Esophagus (tissue), 2 donors: ENCODE measurements at regions not wholly inside any gene's neighbourhood (a gene's known extent, or its start where the extent isn't known, plus 50 kb on each side); places are given as distances from the start of the nearest gene placed in this dataset.
A peak's percentile ranks its signal among the peaks of the same experiment; 100 is the strongest.
"Not testable (repeated sequence)": the region's sequence is repeated elsewhere in the genome, so short reads cannot be mapped to it uniquely, and the experiment has no call there.

Experiments
- H3K27ac ChIP-seq, 2 donors: one replicate each; pipeline ENCODE4 v1.5.1; 2013; ENCODE audit warnings: low read depth in 2 of 2, mild to moderate bottlenecking in 2 of 2, inconsistent platforms in 1 of 2, low read length in 1 of 2, moderate library complexity in 1 of 2
- H3K27me3 ChIP-seq, 2 donors: one replicate each; pipeline ENCODE4 v1.6.1; 2013; ENCODE audit warnings: low read length in 2 of 2, control low read depth in 1 of 2, mild to moderate bottlenecking in 1 of 2; ENCODE audit not compliant: insufficient read depth in 2 of 2, control insufficient read depth in 1 of 2
- H3K36me3 ChIP-seq, 2 donors: one replicate each; pipeline ENCODE4 v1.6.1; 2013; ENCODE audit warnings: low read length in 1 of 2; ENCODE audit not compliant: control insufficient read depth in 2 of 2, insufficient read depth in 2 of 2
- H3K4me1 ChIP-seq, 2 donors: one replicate each; pipeline ENCODE4 v1.6.1; 2013; ENCODE audit warnings: low read length in 1 of 2; ENCODE audit not compliant: control insufficient read depth in 2 of 2, insufficient read depth in 2 of 2
- H3K4me3 ChIP-seq, 2 donors: one replicate each; pipeline ENCODE4 v1.5.1; 2013; ENCODE audit warnings: low read length in 2 of 2, mild to moderate bottlenecking in 2 of 2, low read depth in 1 of 2, moderate library complexity in 1 of 2
- H3K9me3 ChIP-seq, 2 donors: one replicate each; pipeline ENCODE4 v1.6.1; 2013; ENCODE audit warnings: mild to moderate bottlenecking in 2 of 2, low read depth in 1 of 2, low read length in 1 of 2, moderate library complexity in 1 of 2; ENCODE audit not compliant: control insufficient read depth in 2 of 2, insufficient read depth in 1 of 2
- WGBS, 2 donors: extraction: QIAGEN DNeasy Blood & Tissue Kit; methylation state at CpG; one replicate each; pipeline ENCODE4 v1.1.7; 2013; 5-methylcytosine and 5-hydroxymethylcytosine counted together
- donor health status: healthy with polysubstance abuse.
- donor health status: Bipolar disorder and iron deficiency.

DNA sequence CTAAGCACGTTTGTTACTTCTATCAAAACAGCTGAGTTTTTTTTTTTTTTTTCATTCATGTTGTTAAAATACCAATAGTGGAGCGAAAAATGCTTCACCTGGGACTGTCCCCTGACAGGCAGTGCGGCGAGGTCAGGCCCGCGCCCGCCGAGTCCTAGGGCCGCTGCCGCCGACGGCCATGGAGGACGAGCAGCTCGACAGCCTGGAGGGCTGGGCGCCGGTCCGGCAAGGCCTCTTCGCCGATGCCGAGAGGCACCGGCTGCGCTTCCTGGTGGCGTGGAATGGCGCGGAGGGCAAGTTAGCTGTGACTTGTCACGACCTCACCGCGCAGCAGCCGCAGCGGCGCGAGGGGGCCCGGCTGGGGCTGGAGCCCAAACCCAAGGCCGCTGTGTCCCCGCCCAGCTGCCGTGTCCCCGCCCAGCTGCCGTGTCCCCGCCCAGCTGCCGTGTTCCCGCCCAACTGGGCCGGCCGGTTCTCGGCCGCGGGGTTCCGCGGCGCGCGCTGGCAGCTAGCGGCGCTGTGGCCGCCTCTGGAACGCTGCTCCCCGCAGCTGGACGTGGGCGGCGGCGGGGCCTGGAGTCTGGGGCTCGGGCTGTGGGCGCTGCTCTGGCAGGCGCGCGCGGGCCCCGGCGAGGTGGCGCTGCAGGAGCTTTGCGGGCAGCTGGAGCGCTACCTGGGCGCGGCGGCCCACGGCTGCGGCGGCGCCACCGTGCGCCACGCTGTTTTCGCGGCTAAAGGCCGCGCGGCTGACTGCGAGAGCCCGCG, 56.7 kb upstream of the GOLGA8R start:
- Histone ChIP-seq H3K27ac (peak overlapping the region in 1 of 2 donors; percentile 55), H3K4me3 (peak overlapping the region; percentile 35 to 37)
- H3K4me1 ChIP-seq, H3K9me3 ChIP-seq, H3K27me3 ChIP-seq, H3K36me3 ChIP-seq: not testable (repeated sequence)
- WGBS, 2 donors, result 1% methylated on average over 19 to 40 of the region's 89 CpGs

DNA sequence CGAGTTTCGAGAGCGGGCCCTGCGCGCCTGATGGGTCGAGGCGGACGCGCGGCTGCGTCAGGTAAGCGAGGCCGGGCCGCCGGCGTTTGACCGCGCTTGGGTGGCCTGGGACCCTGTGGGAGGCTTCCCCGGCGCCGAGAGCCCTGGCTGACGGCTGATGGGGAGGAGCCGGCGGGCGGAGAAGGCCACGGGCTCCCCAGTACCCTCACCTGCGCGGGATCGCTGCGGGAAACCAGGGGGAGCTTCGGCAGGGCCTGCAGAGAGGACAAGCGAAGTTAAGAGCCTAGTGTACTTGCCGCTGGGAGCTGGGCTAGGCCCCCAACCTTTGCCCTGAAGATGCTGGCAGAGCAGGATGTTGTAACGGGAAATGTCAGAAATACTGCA, 57.3 kb upstream of the GOLGA8R start:
- not testable (repeated sequence) for H3K4me1 ChIP-seq, H3K27me3 ChIP-seq, H3K36me3 ChIP-seq, H3K9me3 ChIP-seq, H3K27ac ChIP-seq
- H3K4me3 ChIP-seq, result peak overlapping the region; percentile 35 to 37
- no CpG with 5 or more reads among the region's 34 CpGs for WGBS, 2 donors

DNA sequence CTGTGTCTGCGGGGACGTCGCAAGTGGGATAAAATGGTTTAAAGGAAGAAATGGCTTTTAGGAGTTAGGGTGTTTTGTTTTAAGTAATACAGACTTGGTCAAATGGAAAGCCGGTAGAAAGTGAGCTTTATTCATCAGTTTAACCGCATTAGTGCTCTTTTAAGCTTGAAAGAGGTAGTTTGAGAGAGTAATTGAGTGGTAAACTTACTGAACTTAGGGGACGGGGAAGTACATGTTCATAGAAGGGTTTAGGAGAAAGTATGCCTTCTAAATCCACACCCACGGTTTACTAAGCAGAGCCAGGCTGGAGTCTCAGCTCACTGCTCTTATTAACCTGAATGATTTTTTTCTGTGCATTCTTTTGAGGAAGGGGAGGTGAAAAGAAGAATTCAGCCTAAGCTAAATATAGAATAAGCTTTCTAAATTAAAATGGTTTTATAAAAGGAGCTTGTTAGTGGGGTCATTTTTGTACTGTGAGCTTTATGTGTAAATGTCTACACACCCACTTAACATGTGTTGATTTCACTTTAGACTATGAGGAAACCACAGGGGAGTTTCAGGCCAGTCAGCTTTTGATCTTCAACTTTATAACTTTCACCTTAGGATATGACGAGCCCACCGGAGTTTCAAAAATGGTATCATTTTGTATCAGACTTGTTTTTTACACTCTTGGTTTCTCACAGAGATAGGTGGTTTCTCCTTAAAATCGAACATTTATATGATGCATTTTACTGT, 57.9 kb upstream of the GOLGA8R start:
- H3K4me3 ChIP-seq, H3K4me1 ChIP-seq, H3K9me3 ChIP-seq, H3K27ac ChIP-seq, H3K27me3 ChIP-seq, H3K36me3 ChIP-seq: not testable (repeated sequence)
- WGBS, 2 donors, result no CpG with 5 or more reads among the region's 10 CpGs

DNA sequence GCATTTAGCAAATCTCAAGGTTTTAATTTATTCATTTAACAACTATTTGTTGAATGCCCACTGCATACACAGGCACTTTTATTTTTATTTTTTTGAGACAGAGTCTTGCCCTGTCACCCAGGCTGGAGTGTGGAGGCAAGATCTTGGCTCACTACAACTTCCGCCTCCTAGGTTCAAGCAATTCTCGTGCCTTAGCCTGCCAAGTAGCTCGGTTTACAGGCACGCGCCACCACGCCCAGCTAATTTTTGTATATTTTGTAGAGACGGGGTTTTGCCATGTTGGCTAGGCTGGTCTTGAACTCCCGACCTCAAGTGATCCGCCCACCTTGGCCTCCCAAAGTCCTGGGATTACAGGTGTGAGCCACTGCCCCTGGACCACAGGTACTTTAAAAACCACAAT, 67.0 kb upstream of the GOLGA8Q start:
- not testable (repeated sequence) for H3K27me3 ChIP-seq, H3K9me3 ChIP-seq, H3K4me3 ChIP-seq, H3K27ac ChIP-seq, H3K4me1 ChIP-seq, H3K36me3 ChIP-seq
- 91 to 92% methylated on average over 8 to 9 of the region's 9 CpGs for WGBS, 2 donors

DNA sequence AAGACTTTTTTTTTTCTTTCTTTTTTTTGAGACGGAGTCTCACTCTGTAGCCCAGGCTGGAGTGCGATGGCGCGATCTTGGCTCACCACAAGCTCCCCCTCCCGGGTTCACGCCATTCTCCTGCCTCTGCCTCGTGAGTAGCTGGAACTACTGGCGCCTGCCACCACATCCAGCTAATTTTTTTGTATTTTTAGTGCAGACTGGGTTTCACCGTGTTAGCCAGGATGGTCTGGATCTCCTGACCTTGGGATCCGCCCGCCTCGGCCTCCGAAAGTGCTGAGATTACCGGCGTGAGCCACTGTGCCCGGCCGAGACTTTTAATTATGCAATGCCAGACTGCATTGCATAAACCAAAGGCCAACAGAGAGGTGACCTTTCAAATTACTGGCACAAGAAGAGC, 62.6 kb upstream of the GOLGA8Q start:
- 89 to 92% methylated on average over 17 of the region's 17 CpGs for WGBS, 2 donors
- not testable (repeated sequence) for H3K4me1 ChIP-seq, H3K27ac ChIP-seq, H3K4me3 ChIP-seq, H3K36me3 ChIP-seq, H3K27me3 ChIP-seq, H3K9me3 ChIP-seq

DNA sequence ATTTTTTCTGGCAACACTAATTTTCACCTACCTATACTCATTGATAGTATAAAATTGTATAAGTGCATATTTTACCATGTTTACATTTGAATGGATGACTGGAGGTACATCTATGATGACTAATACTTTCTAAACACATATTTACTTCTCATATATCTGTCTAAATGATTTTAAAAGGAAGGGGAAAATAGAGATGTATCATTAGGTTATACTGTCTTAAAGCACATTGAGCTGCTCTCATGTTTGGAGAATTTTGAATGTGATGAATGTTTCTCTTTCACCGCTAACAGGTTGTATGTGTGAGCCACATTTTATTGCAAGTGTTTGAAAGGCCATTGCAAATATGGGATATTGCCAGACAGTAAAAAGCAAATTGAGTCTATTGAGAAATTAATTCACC, 61.5 kb upstream of the GOLGA8Q start:
- H3K36me3 ChIP-seq, H3K27ac ChIP-seq, H3K9me3 ChIP-seq, H3K4me1 ChIP-seq, H3K27me3 ChIP-seq, H3K4me3 ChIP-seq: not testable (repeated sequence)
- 58 to 67% methylated on average over 1 of the region's 1 CpG for WGBS, 2 donors

DNA sequence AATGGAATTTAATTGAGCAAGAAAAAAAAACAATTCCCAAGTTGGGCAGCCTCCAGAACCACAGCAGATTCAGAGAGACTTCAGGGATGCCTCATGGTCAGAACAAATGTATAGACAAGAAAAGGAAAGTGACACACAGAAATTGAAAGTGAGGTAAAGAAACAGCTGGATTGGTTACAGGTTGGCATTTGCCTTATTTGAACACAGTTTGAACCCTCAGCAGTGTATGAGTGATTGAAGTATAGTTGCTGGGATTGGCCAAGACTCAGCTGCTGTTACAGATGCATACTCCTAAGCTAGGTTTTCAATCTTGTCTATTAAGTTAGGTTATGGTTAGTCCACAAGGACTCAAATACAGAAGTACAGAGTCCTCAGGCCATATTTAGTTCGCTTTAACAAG, 57.9 kb upstream of the GOLGA8Q start:
- H3K9me3 ChIP-seq, H3K4me3 ChIP-seq: not testable (repeated sequence)

DNA sequence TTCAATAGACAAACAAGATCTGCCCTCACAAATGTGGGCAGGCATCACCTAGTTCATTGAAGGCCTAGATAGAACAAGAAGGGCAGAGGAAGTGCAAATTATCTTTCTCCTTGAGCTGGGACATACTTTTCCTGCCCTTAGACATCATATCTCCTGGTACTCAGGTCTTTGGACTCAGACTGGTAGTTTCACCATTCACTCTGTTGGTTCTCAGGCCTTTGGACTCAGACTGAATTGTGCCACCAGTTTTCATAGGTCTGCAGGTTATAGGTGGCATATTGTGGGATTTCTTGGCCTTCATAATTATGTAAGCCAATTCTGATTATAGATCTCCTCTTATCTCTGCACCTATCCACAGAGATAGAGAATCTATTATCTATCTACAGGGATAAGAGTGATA, 54.6 kb upstream of the GOLGA8Q start:
- H3K4me1 ChIP-seq, H3K27me3 ChIP-seq, H3K9me3 ChIP-seq, H3K4me3 ChIP-seq, H3K36me3 ChIP-seq, H3K27ac ChIP-seq: not testable (repeated sequence)

More for the DNA sequence above, 57.9 kb upstream of the GOLGA8Q start:
- not testable (repeated sequence) for H3K4me1 ChIP-seq, H3K27ac ChIP-seq, H3K36me3 ChIP-seq, H3K27me3 ChIP-seq
- no CpG with 5 or more reads among the region's 1 CpG for WGBS, 2 donors

DNA sequence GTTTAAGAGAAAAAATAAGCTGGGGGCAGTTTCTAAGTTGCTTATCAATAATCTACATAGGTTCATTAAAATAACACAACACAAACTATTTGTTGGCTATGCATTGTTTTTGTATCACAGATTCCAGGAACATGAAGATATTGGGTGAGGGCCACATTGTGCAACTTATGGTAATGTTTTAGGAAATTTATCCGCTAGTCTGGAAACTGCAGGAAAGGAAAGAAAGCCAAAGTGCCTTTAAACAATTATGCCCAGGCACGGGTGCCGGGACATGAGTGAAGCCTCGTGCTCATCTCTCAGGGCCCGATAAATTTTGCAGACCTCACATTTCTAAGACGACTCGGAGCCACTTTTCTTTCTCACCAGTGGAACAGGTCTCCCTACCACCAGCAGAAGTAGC, 52.6 kb upstream of the GOLGA8Q start:
- no CpG with 5 or more reads among the region's 7 CpGs for WGBS, 2 donors
- not testable (repeated sequence) for H3K4me1 ChIP-seq, H3K27me3 ChIP-seq, H3K36me3 ChIP-seq, H3K27ac ChIP-seq, H3K9me3 ChIP-seq, H3K4me3 ChIP-seq

DNA sequence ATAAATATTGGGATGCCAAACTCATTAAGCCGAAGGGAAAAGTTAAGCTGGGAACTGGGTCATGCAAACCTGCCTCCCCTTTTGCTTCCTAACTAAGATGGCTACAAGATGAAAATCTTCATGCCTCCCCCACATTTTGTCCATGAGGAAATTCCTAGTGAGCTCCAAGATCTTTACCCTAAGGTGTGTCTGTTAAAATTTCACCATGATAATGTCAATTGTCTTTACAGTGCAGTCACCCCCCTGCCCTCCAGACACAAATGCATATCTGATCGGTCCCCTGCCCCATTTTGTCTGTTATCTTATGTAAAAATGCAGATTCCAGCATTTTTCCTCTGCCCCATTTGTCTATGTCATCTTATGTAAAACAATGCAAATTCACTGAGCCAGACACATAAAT, 51.3 kb upstream of the GOLGA8Q start:
- H3K27me3 ChIP-seq, H3K9me3 ChIP-seq, H3K4me3 ChIP-seq, H3K4me1 ChIP-seq, H3K36me3 ChIP-seq, H3K27ac ChIP-seq: not testable (repeated sequence)
- 92 to 97% methylated on average over 1 of the region's 2 CpGs for whole genome bisulfite sequencing, 2 donors
